ENCODE measurements at regions not wholly inside any gene's neighbourhood (a gene's known extent, or its start where the extent isn't known, plus 50 kb on each side); places are given as distances from the start of the nearest gene placed in this dataset.

- DNase-seq (ENCODE audit: extremely low read depth in 1 of 2, low read depth in 1 of 2) = no peak
These were observed 495.2 kb downstream of the TLE4 start for GRCh38 chr9:80066931-80067330.

- no peak for DNase-seq (ENCODE audit: extremely low read depth in 1 of 2, low read depth in 1 of 2)
These were observed 490.8 kb downstream of the TLE4 start for GRCh38 chr9:80062567-80062966.

GRCh38 chr9:80061940-80062339 is 490.2 kb downstream of the TLE4 start:
- DNase-seq (ENCODE audit: extremely low read depth in 1 of 2, low read depth in 1 of 2) = no peak

- DNase-seq (ENCODE audit: extremely low read depth in 1 of 2, low read depth in 1 of 2) = no peak
These were observed 489.3 kb downstream of the TLE4 start for GRCh38 chr9:80061096-80061495.

GRCh38 chr9:80059979-80060378 is 488.2 kb downstream of the TLE4 start:
- no peak for DNase-seq (ENCODE audit: extremely low read depth in 1 of 2, low read depth in 1 of 2)

GRCh38 chr9:80059191-80059590 is 487.4 kb downstream of the TLE4 start:
- DNase-seq (ENCODE audit: extremely low read depth in 1 of 2, low read depth in 1 of 2) = no peak

GRCh38 chr9:80052830-80053229 is 481.1 kb downstream of the TLE4 start:
- no peak for DNase-seq (ENCODE audit: extremely low read depth in 1 of 2, low read depth in 1 of 2)

- DNase-seq (ENCODE audit: extremely low read depth in 1 of 2, low read depth in 1 of 2) = no peak
These were observed 477.5 kb downstream of the TLE4 start for GRCh38 chr9:80049096-80049782.

GRCh38 chr9:80046481-80046880 is 474.7 kb downstream of the TLE4 start:
- DNase-seq (ENCODE audit: extremely low read depth in 1 of 2, low read depth in 1 of 2) = no peak

GRCh38 chr9:80041821-80042220 is 470.1 kb downstream of the TLE4 start:
- DNase-seq (ENCODE audit: extremely low read depth in 1 of 2, low read depth in 1 of 2) = no peak

GRCh38 chr9:80040457-80040856 is 468.7 kb downstream of the TLE4 start:
- no peak for DNase-seq (ENCODE audit: extremely low read depth in 1 of 2, low read depth in 1 of 2)

- no peak for DNase-seq (ENCODE audit: extremely low read depth in 1 of 2, low read depth in 1 of 2)
These were observed 459.0 kb downstream of the TLE4 start for GRCh38 chr9:80030801-80031200.

GRCh38 chr9:80028501-80028900 is 456.7 kb downstream of the TLE4 start:
- no peak for DNase-seq (ENCODE audit: extremely low read depth in 1 of 2, low read depth in 1 of 2)

- DNase-seq (ENCODE audit: extremely low read depth in 1 of 2, low read depth in 1 of 2) = no peak
These were observed 454.2 kb downstream of the TLE4 start for GRCh38 chr9:80025796-80026520.

- no peak for DNase-seq (ENCODE audit: extremely low read depth in 1 of 2, low read depth in 1 of 2)
These were observed 453.4 kb downstream of the TLE4 start for GRCh38 chr9:80025131-80025530.

GRCh38 chr9:80020530-80020929 is 448.8 kb downstream of the TLE4 start:
- no peak for DNase-seq (ENCODE audit: extremely low read depth in 1 of 2, low read depth in 1 of 2)

GRCh38 chr9:80020056-80020455 is 448.3 kb downstream of the TLE4 start:
- DNase-seq (ENCODE audit: extremely low read depth in 1 of 2, low read depth in 1 of 2) = no peak

- no peak for DNase-seq (ENCODE audit: extremely low read depth in 1 of 2, low read depth in 1 of 2)
These were observed 442.1 kb downstream of the TLE4 start for GRCh38 chr9:80013891-80014290.

- no peak for DNase-seq (ENCODE audit: extremely low read depth in 1 of 2, low read depth in 1 of 2)
These were observed 441.0 kb downstream of the TLE4 start for GRCh38 chr9:80012557-80013330.

- DNase-seq (ENCODE audit: extremely low read depth in 1 of 2, low read depth in 1 of 2) = no peak
These were observed 437.4 kb downstream of the TLE4 start for GRCh38 chr9:80009204-80009603.

- no peak for DNase-seq (ENCODE audit: extremely low read depth in 1 of 2, low read depth in 1 of 2)
These were observed 432.9 kb downstream of the TLE4 start for GRCh38 chr9:80004714-80005113.

- no peak for DNase-seq (ENCODE audit: extremely low read depth in 1 of 2, low read depth in 1 of 2)
These were observed 418.8 kb downstream of the TLE4 start for GRCh38 chr9:79990536-79990935.
